ENCODE measurements at regions not wholly inside any gene's neighbourhood (a gene's known extent, or its start where the extent isn't known, plus 50 kb on each side); places are given as distances from the start of the nearest gene placed in this dataset.

- no peaks in the 10 kb centered on the region for H3K9me3 ChIP-seq (replicated peaks in 1 of 3)
- TF ChIP-seq CTCF (IDR thresholded peaks at IDR 0.05) (no peak), POLR2A (IDR thresholded peaks at IDR 0.05) (no peak)
- H3K27ac ChIP-seq: no peak overlapping the region
- intact Hi-C loops (cut with DNase I): no loop called here
- H3K27me3 ChIP-seq: no peaks in the 10 kb centered on the region
- H3K36me3 ChIP-seq (replicated peaks in 1 of 2): no peaks in the 10 kb centered on the region
- H3K4me3 ChIP-seq: no peak overlapping the region
- WGBS, 4 donors: 63 to 70% (median 69%) methylated on average over 9 to 23 of the region's 23 CpGs
- DNase-seq: no peak
- no peaks in the 10 kb centered on the region for H3K4me1 ChIP-seq (replicated peaks in 1 of 2)
Measured at GRCh38 chr22:49093192-49093880, 734.3 kb downstream of the BRD1 start.

- no peaks in the 10 kb centered on the region for H3K27me3 ChIP-seq
- no peaks in the 10 kb centered on the region for H3K9me3 ChIP-seq (replicated peaks in 1 of 3)
- no peak for DNase-seq
- no peaks in the 10 kb centered on the region for H3K4me1 ChIP-seq (replicated peaks in 1 of 2)
- intact Hi-C loops (cut with DNase I): no loop called here
- WGBS, 4 donors: 63 to 76% (median 68%) methylated on average over 14 to 15 of the region's 15 CpGs
- no peak overlapping the region for H3K27ac ChIP-seq
- no peaks in the 10 kb centered on the region for H3K36me3 ChIP-seq (replicated peaks in 1 of 2)
- H3K4me3 ChIP-seq: no peak overlapping the region
- TF ChIP-seq POLR2A (IDR thresholded peaks at IDR 0.05) (no peak), CTCF (IDR thresholded peaks at IDR 0.05) (no peak)
Measured at GRCh38 chr22:49092716-49093115, 735.0 kb downstream of the BRD1 start.

- Histone ChIP-seq H3K4me3 (no peak overlapping the region), H3K27ac (no peak overlapping the region), H3K9me3 (replicated peaks in 1 of 3) (no peaks in the 10 kb centered on the region), H3K27me3 (no peaks in the 10 kb centered on the region), H3K4me1 (replicated peaks in 1 of 2) (no peaks in the 10 kb centered on the region), H3K36me3 (replicated peaks in 1 of 2) (no peaks in the 10 kb centered on the region)
- intact Hi-C loops (cut with DNase I): no loop called here
- WGBS, 4 donors: 44 to 62% (median 55%) methylated on average over 10 to 13 of the region's 13 CpGs
- no peak for DNase-seq
- TF ChIP-seq CTCF (IDR thresholded peaks at IDR 0.05) (no peak), POLR2A (IDR thresholded peaks at IDR 0.05) (no peak)
Measured at GRCh38 chr22:49091917-49092545, 735.6 kb downstream of the BRD1 start.

- intact Hi-C loops (cut with DNase I): no loop called here
Measured at GRCh38 chr22:49091451-49091850, 736.2 kb downstream of the BRD1 start.

More at GRCh38 chr22:49091451-49091850, 736.2 kb downstream of the BRD1 start:
- no peak for DNase-seq
- H3K4me1 ChIP-seq (replicated peaks in 1 of 2): no peaks in the 10 kb centered on the region
- no peaks in the 10 kb centered on the region for H3K27me3 ChIP-seq
- TF ChIP-seq CTCF (IDR thresholded peaks at IDR 0.05) (no peak), POLR2A (IDR thresholded peaks at IDR 0.05) (no peak)
- H3K27ac ChIP-seq: no peak overlapping the region
- no peak overlapping the region for H3K4me3 ChIP-seq
- no peaks in the 10 kb centered on the region for H3K9me3 ChIP-seq (replicated peaks in 1 of 3)
- 58 to 85% (median 69%) methylated on average over 2 to 19 of the region's 19 CpGs for WGBS, 4 donors
- no peaks in the 10 kb centered on the region for H3K36me3 ChIP-seq (replicated peaks in 1 of 2)

Data from adrenal gland (tissue), 9 donors.